ENCODE measurements at regions not wholly inside any gene's neighbourhood (a gene's known extent, or its start where the extent isn't known, plus 50 kb on each side); places are given as distances from the start of the nearest gene placed in this dataset.
A peak's percentile ranks its signal among the peaks of the same experiment; 100 is the strongest.

DNA sequence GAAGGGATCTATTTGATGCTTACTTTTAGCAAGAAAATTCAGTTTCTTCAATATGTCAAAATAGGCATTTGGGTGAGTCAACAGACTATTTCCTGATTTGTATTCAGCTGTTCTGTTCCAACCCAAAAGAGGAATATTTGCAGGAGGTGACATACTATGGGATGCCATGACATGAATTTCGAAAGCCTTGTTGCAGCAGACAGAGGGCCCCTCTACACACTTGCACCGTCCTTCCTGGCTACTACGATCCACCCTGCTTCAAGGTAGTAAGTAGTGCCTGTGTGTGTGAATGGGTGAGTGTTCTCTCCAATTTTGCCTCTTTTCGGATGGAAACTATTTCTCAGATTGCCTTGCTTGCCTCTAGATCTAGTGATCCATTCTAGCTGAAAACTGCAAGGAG lies 413.0 kb upstream of the ADARB2 start:
- no peak for DNase-seq (ENCODE audit: low spot score)
- Histone ChIP-seq H3K4me2 (no peak overlapping the region), H3F3A (replicated peaks; ENCODE audit: low read depth) (no peaks in the 10 kb centered on the region), H3K79me2 (replicated peaks; ENCODE audit: insufficient read depth) (no peaks in the 10 kb centered on the region), H3K27ac (ENCODE audit: low read depth) (no peak overlapping the region), H3K4me1 (ENCODE audit: insufficient read depth) (peaks cover 6% of the 10 kb centered on the region), H3K9me2 (ENCODE audit: insufficient read depth) (peaks cover 8% of the 10 kb centered on the region), H3K27me3 (ENCODE audit: insufficient read depth) (no peaks in the 10 kb centered on the region), H4K20me1 (replicated peaks; ENCODE audit: insufficient read depth) (no peaks in the 10 kb centered on the region), H3K4me3 (no peak overlapping the region), H3K36me3 (ENCODE audit: insufficient read depth) (no peaks in the 10 kb centered on the region), H2AFZ (peak overlapping the region; percentile 6; the same call in 1 of the 2 replicates)
- peaks cover 14% of the 10 kb centered on the region for H3K4me1 Mint-ChIP-seq
- peaks cover 5% of the 10 kb centered on the region for H3K27me3 Mint-ChIP-seq (ENCODE audit: insufficient read depth, low read depth, poor library complexity)
- TF ChIP-seq, protein P1, sequence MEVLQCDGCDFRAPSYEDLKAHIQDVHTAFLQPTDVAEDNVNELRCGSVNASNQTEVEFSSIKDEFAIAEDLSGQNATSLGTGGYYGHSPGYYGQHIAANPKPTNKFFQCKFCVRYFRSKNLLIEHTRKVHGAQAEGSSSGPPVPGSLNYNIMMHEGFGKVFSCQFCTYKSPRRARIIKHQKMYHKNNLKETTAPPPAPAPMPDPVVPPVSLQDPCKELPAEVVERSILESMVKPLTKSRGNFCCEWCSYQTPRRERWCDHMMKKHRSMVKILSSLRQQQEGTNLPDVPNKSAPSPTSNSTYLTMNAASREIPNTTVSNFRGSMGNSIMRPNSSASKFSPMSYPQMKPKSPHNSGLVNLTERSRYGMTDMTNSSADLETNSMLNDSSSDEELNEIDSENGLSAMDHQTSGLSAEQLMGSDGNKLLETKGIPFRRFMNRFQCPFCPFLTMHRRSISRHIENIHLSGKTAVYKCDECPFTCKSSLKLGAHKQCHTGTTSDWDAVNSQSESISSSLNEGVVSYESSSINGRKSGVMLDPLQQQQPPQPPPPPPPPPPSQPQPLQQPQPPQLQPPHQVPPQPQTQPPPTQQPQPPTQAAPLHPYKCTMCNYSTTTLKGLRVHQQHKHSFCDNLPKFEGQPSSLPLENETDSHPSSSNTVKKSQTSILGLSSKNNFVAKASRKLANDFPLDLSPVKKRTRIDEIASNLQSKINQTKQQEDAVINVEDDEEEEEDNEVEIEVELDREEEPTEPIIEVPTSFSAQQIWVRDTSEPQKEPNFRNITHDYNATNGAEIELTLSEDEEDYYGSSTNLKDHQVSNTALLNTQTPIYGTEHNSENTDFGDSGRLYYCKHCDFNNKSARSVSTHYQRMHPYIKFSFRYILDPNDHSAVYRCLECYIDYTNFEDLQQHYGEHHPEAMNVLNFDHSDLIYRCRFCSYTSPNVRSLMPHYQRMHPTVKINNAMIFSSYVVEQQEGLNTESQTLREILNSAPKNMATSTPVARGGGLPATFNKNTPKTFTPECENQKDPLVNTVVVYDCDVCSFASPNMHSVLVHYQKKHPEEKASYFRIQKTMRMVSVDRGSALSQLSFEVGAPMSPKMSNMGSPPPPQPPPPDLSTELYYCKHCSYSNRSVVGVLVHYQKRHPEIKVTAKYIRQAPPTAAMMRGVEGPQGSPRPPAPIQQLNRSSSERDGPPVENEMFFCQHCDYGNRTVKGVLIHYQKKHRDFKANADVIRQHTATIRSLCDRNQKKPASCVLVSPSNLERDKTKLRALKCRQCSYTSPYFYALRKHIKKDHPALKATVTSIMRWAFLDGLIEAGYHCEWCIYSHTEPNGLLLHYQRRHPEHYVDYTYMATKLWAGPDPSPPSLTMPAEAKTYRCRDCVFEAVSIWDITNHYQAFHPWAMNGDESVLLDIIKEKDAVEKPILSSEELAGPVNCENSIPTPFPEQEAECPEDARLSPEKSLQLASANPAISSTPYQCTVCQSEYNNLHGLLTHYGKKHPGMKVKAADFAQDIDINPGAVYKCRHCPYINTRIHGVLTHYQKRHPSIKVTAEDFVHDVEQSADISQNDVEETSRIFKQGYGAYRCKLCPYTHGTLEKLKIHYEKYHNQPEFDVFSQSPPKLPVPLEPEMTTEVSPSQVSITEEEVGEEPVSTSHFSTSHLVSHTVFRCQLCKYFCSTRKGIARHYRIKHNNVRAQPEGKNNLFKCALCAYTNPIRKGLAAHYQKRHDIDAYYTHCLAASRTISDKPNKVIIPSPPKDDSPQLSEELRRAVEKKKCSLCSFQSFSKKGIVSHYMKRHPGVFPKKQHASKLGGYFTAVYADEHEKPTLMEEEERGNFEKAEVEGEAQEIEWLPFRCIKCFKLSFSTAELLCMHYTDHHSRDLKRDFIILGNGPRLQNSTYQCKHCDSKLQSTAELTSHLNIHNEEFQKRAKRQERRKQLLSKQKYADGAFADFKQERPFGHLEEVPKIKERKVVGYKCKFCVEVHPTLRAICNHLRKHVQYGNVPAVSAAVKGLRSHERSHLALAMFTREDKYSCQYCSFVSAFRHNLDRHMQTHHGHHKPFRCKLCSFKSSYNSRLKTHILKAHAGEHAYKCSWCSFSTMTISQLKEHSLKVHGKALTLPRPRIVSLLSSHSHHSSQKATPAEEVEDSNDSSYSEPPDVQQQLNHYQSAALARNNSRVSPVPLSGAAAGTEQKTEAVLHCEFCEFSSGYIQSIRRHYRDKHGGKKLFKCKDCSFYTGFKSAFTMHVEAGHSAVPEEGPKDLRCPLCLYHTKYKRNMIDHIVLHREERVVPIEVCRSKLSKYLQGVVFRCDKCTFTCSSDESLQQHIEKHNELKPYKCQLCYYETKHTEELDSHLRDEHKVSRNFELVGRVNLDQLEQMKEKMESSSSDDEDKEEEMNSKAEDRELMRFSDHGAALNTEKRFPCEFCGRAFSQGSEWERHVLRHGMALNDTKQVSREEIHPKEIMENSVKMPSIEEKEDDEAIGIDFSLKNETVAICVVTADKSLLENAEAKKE (CRISPR knock-in tag; IDR thresholded peaks at IDR 0.05): no peak
- TF ChIP-seq JUNB (IDR thresholded peaks at IDR 0.05; ENCODE audit: unreplicated experiment): no peak
- TF ChIP-seq EZH2phosphoT487 (IDR thresholded peaks at IDR 0.05; ENCODE audit: unreplicated experiment): no peak
- no peak for TF ChIP-seq ZNF114 (CRISPR knock-in tag; IDR thresholded peaks at IDR 0.05)
- TF ChIP-seq POLR2AphosphoS5 (IDR thresholded peaks at IDR 0.05; ENCODE audit: low read depth): no peak
- TF ChIP-seq, protein P2, sequence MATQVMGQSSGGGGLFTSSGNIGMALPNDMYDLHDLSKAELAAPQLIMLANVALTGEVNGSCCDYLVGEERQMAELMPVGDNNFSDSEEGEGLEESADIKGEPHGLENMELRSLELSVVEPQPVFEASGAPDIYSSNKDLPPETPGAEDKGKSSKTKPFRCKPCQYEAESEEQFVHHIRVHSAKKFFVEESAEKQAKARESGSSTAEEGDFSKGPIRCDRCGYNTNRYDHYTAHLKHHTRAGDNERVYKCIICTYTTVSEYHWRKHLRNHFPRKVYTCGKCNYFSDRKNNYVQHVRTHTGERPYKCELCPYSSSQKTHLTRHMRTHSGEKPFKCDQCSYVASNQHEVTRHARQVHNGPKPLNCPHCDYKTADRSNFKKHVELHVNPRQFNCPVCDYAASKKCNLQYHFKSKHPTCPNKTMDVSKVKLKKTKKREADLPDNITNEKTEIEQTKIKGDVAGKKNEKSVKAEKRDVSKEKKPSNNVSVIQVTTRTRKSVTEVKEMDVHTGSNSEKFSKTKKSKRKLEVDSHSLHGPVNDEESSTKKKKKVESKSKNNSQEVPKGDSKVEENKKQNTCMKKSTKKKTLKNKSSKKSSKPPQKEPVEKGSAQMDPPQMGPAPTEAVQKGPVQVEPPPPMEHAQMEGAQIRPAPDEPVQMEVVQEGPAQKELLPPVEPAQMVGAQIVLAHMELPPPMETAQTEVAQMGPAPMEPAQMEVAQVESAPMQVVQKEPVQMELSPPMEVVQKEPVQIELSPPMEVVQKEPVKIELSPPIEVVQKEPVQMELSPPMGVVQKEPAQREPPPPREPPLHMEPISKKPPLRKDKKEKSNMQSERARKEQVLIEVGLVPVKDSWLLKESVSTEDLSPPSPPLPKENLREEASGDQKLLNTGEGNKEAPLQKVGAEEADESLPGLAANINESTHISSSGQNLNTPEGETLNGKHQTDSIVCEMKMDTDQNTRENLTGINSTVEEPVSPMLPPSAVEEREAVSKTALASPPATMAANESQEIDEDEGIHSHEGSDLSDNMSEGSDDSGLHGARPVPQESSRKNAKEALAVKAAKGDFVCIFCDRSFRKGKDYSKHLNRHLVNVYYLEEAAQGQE (IDR thresholded peaks at IDR 0.05; ENCODE audit: unreplicated experiment): no peak
- TF ChIP-seq, protein P3, sequence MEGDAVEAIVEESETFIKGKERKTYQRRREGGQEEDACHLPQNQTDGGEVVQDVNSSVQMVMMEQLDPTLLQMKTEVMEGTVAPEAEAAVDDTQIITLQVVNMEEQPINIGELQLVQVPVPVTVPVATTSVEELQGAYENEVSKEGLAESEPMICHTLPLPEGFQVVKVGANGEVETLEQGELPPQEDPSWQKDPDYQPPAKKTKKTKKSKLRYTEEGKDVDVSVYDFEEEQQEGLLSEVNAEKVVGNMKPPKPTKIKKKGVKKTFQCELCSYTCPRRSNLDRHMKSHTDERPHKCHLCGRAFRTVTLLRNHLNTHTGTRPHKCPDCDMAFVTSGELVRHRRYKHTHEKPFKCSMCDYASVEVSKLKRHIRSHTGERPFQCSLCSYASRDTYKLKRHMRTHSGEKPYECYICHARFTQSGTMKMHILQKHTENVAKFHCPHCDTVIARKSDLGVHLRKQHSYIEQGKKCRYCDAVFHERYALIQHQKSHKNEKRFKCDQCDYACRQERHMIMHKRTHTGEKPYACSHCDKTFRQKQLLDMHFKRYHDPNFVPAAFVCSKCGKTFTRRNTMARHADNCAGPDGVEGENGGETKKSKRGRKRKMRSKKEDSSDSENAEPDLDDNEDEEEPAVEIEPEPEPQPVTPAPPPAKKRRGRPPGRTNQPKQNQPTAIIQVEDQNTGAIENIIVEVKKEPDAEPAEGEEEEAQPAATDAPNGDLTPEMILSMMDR (conservative IDR thresholded peaks at IDR 0.05; ENCODE audit: low read depth in 2 of 2): no peak
- TF ChIP-seq STAT1 (IDR thresholded peaks at IDR 0.05; ENCODE audit: unreplicated experiment): no peak
- no peak for TF ChIP-seq NANOG (IDR thresholded peaks at IDR 0.05; ENCODE audit: borderline replicate concordance)
- TF ChIP-seq ZNF331 (CRISPR knock-in tag; IDR thresholded peaks at IDR 0.05; ENCODE audit: low read depth): no peak
- no peak for TF ChIP-seq EZH2 (IDR thresholded peaks at IDR 0.05; ENCODE audit: low read depth, unreplicated experiment)
- TF ChIP-seq, protein P4, sequence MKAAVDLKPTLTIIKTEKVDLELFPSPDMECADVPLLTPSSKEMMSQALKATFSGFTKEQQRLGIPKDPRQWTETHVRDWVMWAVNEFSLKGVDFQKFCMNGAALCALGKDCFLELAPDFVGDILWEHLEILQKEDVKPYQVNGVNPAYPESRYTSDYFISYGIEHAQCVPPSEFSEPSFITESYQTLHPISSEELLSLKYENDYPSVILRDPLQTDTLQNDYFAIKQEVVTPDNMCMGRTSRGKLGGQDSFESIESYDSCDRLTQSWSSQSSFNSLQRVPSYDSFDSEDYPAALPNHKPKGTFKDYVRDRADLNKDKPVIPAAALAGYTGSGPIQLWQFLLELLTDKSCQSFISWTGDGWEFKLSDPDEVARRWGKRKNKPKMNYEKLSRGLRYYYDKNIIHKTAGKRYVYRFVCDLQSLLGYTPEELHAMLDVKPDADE (IDR thresholded peaks at IDR 0.05): no peak
- no peak for TF ChIP-seq CREB1 (CRISPR knock-in tag; IDR thresholded peaks at IDR 0.05; ENCODE audit: low read depth)
- H3K9me3 Mint-ChIP-seq: no peaks in the 10 kb centered on the region
- peak; percentile 70 for ATAC-seq
- H3K36me3 Mint-ChIP-seq (ENCODE audit: low read depth): no peaks in the 10 kb centered on the region
- H3K4me3 Mint-ChIP-seq: no peak overlapping the region
- no peak overlapping the region for H3K27ac Mint-ChIP-seq
